ENCODE measurements at regions not wholly inside any gene's neighbourhood (a gene's known extent, or its start where the extent isn't known, plus 50 kb on each side); places are given as distances from the start of the nearest gene placed in this dataset.

- TF ChIP-seq EZH2phosphoT487 (IDR thresholded peaks at IDR 0.05; ENCODE audit: insufficient read depth, low read depth) (no peak), EZH2 (IDR thresholded peaks at IDR 0.05; ENCODE audit: insufficient read depth, poor library complexity, severe bottlenecking) (no peak)
Measured at GRCh38 chr2:230642966-230643365, 69.7 kb upstream of the CAB39 start.

Measured in GM23248 (cell line).